ENCODE measurements at regions not wholly inside any gene's neighbourhood (a gene's known extent, or its start where the extent isn't known, plus 50 kb on each side); places are given as distances from the start of the nearest gene placed in this dataset.

- BruUV-seq (replicated peaks): no TSS peak
These were observed 169.6 kb downstream of the CRYBB2 start for GRCh38 chr22:25388866-25389540.

More at GRCh38 chr22:25388866-25389540, 169.6 kb downstream of the CRYBB2 start:
- Histone ChIP-seq H3K4me2 (ENCODE audit: low read length) (no peak overlapping the region), H4K20me1 (ENCODE audit: insufficient read depth) (no peaks in the 10 kb centered on the region), H3K27ac (ENCODE audit: low read depth, low read length) (no peak overlapping the region), H3K4me1 (ENCODE audit: control insufficient read depth in 1 of 2, insufficient read depth in 2 of 2, low read length in 2 of 2) (no peaks in the 10 kb centered on the region), H2AFZ (ENCODE audit: low read depth, low read length, poor library complexity, severe bottlenecking) (no peak overlapping the region), H3K79me2 (ENCODE audit: insufficient read depth, low read length) (peaks cover 62% of the 10 kb centered on the region), H3K36me3 (ENCODE audit: control insufficient read depth in 1 of 2, insufficient read depth in 2 of 2, low read length in 2 of 2) (no peaks in the 10 kb centered on the region), H3K9me2 (ENCODE audit: insufficient read depth) (no peaks in the 10 kb centered on the region), H3K4me3 (replicated peaks in 1 of 2; ENCODE audit: low read depth in 1 of 2, low read length in 2 of 2) (no peak overlapping the region), H3K27me3 (ENCODE audit: insufficient read depth, low read length) (no peaks in the 10 kb centered on the region), H3K9me3 (ENCODE audit: control insufficient read depth in 1 of 2, insufficient read depth in 1 of 2, low read depth in 1 of 2, low read length in 2 of 2) (no peaks in the 10 kb centered on the region), H3K9ac (ENCODE audit: low read length) (no peak overlapping the region)
- intact Hi-C loops (cut with micrococcal nuclease): no loop called here
- ATAC-seq (no peak), DNase-seq (ENCODE audit: low read depth, low spot score) (no peak)
- ChIA-PET CTCF (no interaction called here), RAD21 (ENCODE audit: low non-redundant PET in 1 of 2, low total read pairs in 2 of 2, uncharacterized antibody in 2 of 2, unreplicated experiment in 2 of 2) (no interaction called here), POLR2A (no interaction called here)
- TF ChIP-seq CBX3 (IDR thresholded peaks at IDR 0.05; ENCODE audit: low read depth): no peak
- TF ChIP-seq, protein P1, sequence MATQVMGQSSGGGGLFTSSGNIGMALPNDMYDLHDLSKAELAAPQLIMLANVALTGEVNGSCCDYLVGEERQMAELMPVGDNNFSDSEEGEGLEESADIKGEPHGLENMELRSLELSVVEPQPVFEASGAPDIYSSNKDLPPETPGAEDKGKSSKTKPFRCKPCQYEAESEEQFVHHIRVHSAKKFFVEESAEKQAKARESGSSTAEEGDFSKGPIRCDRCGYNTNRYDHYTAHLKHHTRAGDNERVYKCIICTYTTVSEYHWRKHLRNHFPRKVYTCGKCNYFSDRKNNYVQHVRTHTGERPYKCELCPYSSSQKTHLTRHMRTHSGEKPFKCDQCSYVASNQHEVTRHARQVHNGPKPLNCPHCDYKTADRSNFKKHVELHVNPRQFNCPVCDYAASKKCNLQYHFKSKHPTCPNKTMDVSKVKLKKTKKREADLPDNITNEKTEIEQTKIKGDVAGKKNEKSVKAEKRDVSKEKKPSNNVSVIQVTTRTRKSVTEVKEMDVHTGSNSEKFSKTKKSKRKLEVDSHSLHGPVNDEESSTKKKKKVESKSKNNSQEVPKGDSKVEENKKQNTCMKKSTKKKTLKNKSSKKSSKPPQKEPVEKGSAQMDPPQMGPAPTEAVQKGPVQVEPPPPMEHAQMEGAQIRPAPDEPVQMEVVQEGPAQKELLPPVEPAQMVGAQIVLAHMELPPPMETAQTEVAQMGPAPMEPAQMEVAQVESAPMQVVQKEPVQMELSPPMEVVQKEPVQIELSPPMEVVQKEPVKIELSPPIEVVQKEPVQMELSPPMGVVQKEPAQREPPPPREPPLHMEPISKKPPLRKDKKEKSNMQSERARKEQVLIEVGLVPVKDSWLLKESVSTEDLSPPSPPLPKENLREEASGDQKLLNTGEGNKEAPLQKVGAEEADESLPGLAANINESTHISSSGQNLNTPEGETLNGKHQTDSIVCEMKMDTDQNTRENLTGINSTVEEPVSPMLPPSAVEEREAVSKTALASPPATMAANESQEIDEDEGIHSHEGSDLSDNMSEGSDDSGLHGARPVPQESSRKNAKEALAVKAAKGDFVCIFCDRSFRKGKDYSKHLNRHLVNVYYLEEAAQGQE (IDR thresholded peaks at IDR 0.05; ENCODE audit: low read depth): no peak
- TF ChIP-seq FOSL1 (IDR thresholded peaks at IDR 0.05; ENCODE audit: low read depth): no peak
- no peak for TF ChIP-seq POLR2AphosphoS5 (IDR thresholded peaks at IDR 0.05; ENCODE audit: low read depth, low read length)
- TF ChIP-seq SRF (IDR thresholded peaks at IDR 0.05; ENCODE audit: low read depth): no peak
- TF ChIP-seq RAD21 (IDR thresholded peaks at IDR 0.05; ENCODE audit: low read depth): no peak
- TF ChIP-seq, protein P2, sequence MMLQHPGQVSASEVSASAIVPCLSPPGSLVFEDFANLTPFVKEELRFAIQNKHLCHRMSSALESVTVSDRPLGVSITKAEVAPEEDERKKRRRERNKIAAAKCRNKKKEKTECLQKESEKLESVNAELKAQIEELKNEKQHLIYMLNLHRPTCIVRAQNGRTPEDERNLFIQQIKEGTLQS (IDR thresholded peaks at IDR 0.05): no peak
- TF ChIP-seq CEBPB (IDR thresholded peaks at IDR 0.05; ENCODE audit: low read depth): no peak
- no peak for TF ChIP-seq MAX (IDR thresholded peaks at IDR 0.05)
